HG03378 (cell line): ENCODE measurements at regions not wholly inside any gene's neighbourhood (a gene's known extent, or its start where the extent isn't known, plus 50 kb on each side); places are given as distances from the start of the nearest gene placed in this dataset.
"Not testable (repeated sequence)": the region's sequence is repeated elsewhere in the genome, so short reads cannot be mapped to it uniquely, and the experiment has no call there.

Experiments used
- ATAC-seq: cut with Tn5 transposase; IDR thresholded peaks from one replicate; pipeline ENCODE4 v1.9.1; 2021; ENCODE audit warnings: mild to moderate bottlenecking, moderate library complexity; ENCODE audit not compliant: unreplicated experiment

- no peak for ATAC-seq
Observed at GRCh38 chr16:47872225-47872624, 283.6 kb downstream of the ABCC12 start.

- no peak for ATAC-seq
Observed at GRCh38 chr16:47866423-47866822, 289.4 kb downstream of the ABCC12 start.

GRCh38 chr16:47865337-47865855, 290.4 kb downstream of the ABCC12 start:
- ATAC-seq = no peak

- ATAC-seq = not testable (repeated sequence)
Observed at GRCh38 chr16:47864262-47864661, 291.5 kb downstream of the ABCC12 start.

GRCh38 chr16:47861999-47862398, 293.8 kb downstream of the ABCC12 start:
- ATAC-seq = no peak

GRCh38 chr16:47858333-47858982, 297.3 kb downstream of the ABCC12 start:
- ATAC-seq = no peak

GRCh38 chr16:47855431-47855830, 300.4 kb downstream of the ABCC12 start:
- ATAC-seq = no peak

GRCh38 chr16:47854737-47855136, 301.1 kb downstream of the ABCC12 start:
- ATAC-seq = no peak

- ATAC-seq = no peak
Observed at GRCh38 chr16:47852991-47853390, 302.8 kb downstream of the ABCC12 start.

GRCh38 chr16:47851146-47851545, 304.6 kb downstream of the ABCC12 start:
- no peak for ATAC-seq

- no peak for ATAC-seq
Observed at GRCh38 chr16:47849736-47850135, 306.1 kb downstream of the ABCC12 start.

- ATAC-seq = no peak
Observed at GRCh38 chr16:47848421-47849109, 307.2 kb downstream of the ABCC12 start.

GRCh38 chr16:47847220-47847970, 308.4 kb downstream of the ABCC12 start:
- ATAC-seq = no peak

GRCh38 chr16:47834485-47835024, 321.2 kb downstream of the ABCC12 start:
- no peak for ATAC-seq

- ATAC-seq = no peak
Observed at GRCh38 chr16:47833771-47834170, 322.0 kb downstream of the ABCC12 start.

- no peak for ATAC-seq
Observed at GRCh38 chr16:47829850-47830600, 325.8 kb downstream of the ABCC12 start.

- ATAC-seq = no peak
Observed at GRCh38 chr16:47826070-47826469, 329.7 kb downstream of the ABCC12 start.

GRCh38 chr16:47817048-47817447, 338.7 kb downstream of the ABCC12 start:
- no peak for ATAC-seq

GRCh38 chr16:47816511-47816910, 339.3 kb downstream of the ABCC12 start:
- no peak for ATAC-seq

GRCh38 chr16:47815655-47816054, 340.1 kb downstream of the ABCC12 start:
- no peak for ATAC-seq

GRCh38 chr16:47811758-47812157, 344.0 kb downstream of the ABCC12 start:
- not testable (repeated sequence) for ATAC-seq
